Left kidney (tissue), 1 donor: ENCODE measurements at regions not wholly inside any gene's neighbourhood (a gene's known extent, or its start where the extent isn't known, plus 50 kb on each side); places are given as distances from the start of the nearest gene placed in this dataset.
"Not testable (repeated sequence)": the region's sequence is repeated elsewhere in the genome, so short reads cannot be mapped to it uniquely, and the experiment has no call there.

ENCODE experiments used
- DNase-seq: peaks from one replicate; pipeline ENCODE4 v3.0.0-alpha.2; 2013

DNA sequence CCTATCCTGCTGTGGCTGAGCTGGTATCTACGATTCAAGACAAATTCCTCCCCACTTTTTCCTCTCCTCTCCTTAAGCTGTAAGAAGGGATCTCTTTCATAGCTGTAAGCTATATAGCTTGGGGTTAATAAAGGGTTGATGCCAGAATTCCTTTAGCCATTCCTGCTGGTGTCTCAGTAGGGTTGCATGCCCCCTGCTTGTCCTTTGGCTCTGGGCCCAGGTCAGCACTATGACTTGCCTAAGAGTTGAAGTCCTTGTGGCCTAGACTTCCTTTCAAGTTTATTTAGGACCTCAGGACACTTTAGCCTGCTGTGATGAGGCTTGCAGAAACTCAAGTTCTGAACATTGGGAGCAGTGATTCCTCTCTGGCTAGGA is 270.0 kb downstream of the AMY1C start:
- DNase-seq = no peak

DNA sequence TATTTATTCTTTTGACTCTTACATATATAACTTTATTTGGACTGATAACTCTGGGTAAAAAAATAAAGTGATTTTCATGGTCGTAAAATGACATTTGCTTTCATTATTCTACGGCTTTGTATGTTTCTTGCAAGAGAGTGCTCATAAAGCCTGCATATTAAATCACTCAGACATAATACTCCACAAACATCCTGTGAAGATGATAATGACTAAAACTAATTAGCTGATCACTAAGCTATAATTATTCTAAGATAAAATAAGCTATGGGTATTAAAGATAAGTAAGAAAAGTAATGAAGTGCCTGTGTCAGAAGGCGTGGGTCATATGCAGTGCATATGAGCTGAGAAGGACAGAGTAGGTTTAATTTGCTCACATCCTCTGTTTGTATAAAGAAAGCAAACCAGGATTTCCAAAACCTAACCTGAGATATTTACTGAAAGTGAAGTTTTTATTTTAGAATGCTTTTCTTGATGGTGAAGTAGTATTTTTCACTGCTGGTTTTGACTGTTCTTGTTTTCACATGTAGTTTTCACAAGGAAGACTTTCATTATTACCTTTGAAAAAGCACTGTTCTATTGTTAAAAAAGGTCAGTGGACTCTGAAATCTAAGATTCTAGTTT is 278.8 kb downstream of the AMY1C start:
- DNase-seq = no peak

DNA sequence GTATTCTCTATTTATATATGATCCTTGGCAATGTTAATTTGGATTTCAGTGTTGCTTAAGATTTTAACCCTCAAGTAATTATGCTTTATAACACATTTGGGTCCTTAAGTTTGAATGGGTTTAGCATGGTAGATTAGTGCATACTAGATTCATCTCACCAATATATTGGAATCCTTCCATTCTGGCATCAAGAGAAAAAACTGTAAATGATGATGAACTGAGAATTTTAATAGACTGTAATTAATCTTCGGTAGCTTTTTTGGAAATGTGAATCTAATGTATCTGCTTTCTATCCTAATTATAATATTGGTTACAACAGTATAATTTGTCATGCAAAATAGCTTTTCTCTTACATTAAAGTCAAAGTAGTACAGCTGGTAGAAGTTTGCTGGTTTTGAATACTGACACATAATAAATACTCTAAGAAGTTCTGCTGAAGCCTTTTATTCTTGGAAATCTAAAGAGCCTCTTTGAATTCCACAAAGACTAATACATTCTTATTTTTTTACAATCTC is 279.8 kb downstream of the AMY1C start:
- no peak for DNase-seq

DNA sequence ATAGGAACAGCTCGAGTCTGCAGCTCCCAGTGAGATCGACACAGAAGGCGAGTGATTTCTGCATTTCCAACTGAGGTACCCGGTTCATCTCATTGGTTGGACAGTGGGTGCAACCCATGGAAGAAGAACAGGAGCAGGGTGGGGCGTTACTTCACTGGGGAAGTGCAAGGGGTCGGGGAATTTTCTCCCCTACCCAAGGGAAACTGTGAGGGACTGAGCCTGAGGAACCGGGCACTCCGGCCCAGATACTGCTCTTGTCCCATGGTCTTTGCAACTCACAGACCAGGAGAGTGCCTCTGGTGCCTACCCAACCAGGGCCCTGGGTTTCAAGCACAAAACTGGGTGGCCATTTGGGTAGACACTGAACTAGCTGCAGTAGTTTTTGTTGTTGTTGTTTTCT is 307.1 kb downstream of the AMY1C start:
- DNase-seq = no peak

DNA sequence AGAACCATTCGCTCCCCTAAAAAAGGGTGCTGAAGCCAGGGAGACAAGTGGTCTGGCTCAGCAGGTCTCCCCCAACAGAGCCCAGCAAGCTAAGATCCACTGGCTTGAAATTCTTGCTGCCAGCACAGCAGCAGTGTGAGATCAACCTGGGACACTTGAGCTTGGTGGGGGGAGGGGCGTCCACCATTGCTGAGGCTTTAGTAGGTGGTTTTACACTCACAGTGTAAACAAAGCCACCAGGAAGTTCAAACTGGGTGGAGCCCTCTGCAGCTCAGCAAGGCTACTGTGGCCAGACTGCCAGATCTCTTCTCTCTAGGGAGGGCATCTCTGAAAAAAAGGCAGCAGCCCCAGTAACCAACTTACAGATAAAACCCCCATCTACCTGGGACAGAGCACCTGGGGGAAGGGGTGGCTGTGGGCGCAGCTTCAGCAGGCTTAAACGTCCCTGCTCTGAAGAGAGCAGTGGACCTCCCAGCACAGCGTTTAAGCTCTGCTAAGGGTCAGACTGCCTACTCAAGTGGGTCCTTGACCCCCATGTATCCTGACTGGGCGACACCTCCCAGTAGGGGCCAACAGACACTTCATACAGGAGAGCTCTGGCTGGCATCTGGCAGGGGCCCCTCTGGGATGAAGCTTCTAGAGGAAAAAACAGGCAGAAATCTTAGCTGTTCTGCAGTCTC is 307.7 kb downstream of the AMY1C start:
- not testable (repeated sequence) for DNase-seq

DNA sequence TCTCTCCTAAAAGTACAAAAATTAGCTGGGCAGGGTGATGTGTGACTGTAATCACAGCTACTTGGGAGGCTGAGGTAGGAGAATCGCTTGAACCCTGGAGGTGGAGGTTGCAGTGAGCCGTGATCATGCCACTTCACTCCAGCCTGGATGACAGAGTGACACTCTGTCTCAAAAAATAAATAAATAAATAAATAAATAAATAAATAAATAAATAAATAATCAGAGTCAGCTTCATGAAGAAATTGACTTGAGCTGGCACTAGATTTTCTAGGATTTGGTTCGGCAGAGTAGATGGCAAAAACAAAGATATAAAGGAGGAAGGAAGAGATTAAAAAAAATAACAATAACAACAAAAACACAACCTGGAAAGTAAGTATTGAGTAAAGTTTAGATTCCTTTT is 311.9 kb downstream of the AMY1C start:
- DNase-seq = not testable (repeated sequence)

DNA sequence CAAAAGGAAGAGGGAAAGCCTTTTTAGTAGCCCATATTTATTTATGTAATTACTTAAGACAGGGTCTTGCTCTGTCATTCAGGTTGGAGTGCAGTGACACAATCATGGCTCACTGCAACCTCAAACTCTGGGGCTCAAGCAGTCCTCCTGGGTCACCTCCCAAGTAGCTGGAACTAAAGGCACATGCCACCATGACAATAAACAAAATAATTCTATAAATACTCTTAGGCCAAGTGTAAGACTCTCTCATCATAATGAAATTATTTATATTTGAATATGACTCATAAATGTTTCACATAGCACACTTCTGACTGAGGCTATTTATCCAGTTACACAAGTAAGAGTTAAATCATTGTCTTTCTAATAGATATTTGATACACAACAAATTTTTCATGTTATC is 314.7 kb downstream of the AMY1C start:
- no peak for DNase-seq

DNA sequence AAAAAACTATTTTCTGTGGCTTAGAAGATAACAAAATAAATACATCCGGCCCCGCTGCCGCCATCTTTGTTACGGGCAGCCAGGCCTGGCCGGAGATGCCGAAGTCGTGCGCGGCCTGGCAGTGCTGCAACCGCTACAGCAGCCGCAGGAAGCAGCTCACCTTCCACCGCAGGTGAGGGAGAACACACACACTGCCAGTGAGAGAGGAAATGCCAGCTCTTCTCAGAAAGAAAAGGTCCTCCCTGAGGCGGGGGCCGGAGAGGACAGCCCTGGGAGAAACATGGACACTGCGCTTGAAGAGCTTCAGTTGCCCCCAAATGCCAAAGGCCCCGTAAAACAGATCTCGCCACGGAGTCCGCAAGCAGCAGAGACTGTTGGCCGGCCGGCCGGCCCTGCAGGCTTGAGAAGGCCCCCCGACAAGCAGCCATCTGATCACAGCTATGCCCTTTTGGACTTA is 323.2 kb downstream of the AMY1C start:
- no peak for DNase-seq

DNA sequence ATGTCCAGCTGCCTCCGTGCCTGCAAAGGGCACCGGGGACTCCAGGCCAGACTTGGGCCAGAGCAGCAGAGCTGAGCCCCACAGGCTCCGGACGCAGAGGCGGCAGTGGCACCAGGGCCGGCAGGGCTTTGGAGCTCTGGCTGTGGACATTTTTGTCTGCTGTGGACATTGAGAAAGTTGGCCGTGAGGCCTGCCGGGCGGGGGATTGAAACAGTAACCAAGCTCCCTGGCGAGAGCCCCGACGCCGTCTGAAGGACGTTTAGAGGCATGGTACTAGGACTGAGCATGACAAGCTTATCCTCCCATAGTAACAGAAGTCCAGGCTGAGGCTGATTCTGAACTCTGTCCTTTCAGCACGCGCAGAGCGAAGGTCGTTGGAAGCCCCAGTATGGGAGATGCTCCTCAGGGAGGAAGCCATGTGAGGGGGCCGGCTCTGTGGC is 323.8 kb downstream of the AMY1C start:
- no peak for DNase-seq

DNA sequence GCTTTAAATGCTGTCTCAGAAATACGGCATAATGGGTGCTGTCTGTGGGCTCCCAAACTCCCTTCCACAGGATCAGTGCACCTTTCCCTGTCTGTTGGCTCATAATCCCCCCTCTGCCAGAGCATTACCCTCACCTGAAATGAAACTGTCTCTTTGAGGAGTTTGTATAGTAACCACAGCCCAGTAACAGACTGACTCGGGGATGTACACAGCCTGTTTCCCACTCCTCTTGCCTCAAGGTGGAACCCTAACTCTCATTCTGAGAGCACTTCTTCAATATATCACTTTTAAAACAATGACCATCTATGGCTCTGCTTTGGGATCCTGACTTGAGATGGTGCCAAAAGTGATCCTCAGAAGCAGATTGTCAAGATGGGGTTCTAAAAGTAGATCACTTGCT is 332.5 kb downstream of the AMY1C start:
- DNase-seq = no peak

DNA sequence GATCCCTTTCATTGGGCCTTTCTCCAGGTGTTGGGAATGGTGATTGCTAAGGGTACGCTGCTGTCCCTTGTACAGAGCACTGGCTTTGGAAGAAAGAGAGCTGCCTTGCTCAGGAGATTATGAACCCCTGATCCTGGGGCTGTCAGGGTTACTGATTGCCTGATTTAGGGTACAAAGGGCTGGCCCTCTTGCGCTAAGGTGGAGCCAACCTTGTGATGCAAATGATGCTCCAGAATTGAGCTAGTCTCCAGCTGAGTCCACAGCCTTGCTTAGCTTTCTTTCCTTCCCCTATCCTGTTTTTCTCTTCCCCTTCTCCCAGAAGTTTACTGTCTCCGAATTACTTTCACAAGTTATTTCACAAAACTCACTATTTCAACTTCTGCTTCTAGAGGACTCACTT is 334.7 kb downstream of the AMY1C start:
- no peak for DNase-seq

DNA sequence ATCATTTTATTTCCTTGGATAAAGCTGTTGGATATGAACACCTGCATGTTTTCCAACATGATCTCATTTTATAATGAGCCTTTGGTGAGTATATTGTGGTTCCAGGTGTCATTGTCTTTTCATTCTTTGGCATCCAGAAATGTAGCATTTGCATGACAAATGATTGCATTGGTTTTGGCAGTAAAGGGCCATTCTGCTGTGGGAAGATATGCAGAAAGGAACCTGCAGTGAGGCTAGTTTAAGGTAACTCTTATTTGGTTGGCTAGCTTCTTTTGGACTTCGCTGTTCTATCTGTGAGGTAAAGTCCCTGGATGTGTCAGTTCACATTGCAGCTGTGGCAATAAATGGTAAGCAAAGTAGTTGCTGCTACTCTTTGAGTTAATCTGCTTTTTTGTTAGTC is 343.0 kb downstream of the AMY1C start:
- DNase-seq = no peak

DNA sequence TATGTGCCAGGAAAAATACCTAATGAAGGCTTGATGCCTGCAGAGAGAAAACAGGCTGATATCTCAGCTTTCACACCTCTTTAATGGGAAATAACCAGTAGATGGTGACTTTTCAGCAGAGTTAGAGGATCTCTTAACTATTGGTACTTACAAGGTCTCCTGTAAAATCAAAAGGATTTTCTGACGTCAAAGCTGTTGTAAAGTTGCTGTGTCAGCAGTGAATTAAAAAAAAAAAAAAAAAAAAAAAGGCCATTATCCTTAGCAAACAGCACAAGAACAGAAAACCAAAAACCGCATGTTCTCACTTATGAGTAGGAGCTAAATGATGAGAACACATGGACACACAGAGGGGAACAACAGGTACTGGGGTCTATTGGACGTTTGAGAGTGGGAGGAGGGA is 349.1 kb downstream of the AMY1C start:
- no peak for DNase-seq

DNA sequence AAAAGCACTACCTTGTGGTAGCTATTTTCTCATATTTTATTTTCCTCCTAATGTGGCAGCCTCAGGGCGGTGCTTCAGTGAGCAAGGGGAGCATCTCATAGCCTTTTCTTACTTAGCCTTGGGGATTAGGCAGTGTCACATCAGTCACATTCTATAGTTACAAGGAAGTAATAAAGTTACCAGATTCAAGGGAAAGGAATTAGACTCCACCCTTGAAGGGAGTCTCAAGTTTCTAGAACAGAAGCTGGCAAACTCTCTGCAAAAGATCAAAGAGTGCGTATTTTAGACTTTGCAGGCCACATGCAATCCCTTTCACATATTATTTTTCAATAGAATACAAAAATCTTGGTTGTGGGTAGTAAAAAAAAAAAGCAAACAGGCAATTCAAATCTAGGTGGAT is 350.4 kb downstream of the AMY1C start:
- peak; percentile 8 for DNase-seq

DNA sequence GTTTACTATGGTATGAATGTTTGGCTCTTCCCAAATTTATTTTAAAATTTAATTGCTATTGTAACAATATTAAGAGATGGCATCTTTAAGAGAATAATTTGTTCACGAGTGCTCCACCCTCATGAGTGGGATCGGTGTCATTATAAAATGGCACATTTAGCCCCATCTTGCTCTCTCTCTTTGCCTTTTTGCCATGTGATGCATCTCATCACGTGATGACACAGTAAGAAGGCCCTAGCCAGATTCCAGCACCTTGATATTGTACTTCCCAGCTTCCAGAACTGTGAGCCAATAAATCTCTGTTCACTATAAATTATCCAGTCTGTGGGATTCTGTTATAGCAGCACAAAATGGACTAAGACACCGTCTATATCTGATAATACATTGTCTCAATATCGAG is 355.8 kb downstream of the AMY1C start:
- no peak for DNase-seq

DNA sequence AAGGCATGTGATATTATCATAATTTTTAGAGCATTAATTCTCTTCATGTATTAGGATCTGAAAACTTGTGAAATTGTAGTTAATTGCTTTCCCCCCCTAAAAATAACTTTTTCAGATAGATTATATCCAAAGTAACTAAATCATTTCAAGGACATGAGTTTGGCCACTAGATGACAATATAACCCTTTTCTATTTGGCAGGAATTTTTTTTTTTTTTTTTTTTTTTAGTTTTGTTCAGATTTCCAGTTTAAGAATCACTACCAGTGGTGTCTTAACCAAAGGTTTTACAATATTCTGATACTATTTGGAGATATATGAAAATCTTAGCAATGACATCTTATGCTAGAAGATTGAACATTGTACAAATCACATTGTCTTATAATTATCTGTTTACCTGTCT is 370.8 kb downstream of the AMY1C start:
- no peak for DNase-seq

DNA sequence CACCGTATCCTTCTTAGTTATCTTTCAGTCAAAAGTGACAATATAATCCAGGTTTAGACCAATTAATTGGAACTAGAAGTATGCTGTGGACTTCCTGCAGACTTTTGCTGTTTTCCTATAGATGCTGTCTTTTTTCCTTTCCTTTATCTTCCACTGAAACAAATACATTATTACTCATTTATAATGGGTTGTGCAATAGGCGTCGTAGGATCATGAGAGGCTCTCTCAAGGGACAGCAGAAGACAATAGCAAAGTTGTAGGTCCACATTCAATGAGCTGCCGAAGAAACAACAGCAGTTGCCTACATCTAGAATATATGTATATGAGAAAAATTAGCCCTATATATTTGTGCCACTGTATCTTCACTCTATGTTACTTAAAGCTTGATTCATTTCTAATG is 371.6 kb downstream of the AMY1C start:
- DNase-seq = no peak

DNA sequence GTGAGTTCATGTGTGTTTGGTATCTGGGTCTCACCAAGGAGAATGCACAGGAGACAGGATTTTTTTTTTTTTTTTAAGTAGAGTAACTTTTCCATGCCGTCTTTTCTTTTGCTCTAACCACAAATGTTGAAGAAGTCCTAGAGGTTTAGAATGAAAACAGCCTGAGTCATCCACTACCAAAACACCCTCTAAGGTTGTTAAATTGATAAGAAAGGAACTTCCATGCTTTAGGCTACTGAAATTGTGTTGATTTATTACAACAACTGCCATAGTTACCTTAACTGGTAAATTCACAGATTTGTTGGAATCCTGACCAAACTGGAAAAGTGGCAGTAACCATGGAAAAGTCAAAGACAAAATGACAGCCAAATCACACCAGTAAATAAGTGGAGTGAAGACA is 375.6 kb downstream of the AMY1C start:
- DNase-seq = no peak

DNA sequence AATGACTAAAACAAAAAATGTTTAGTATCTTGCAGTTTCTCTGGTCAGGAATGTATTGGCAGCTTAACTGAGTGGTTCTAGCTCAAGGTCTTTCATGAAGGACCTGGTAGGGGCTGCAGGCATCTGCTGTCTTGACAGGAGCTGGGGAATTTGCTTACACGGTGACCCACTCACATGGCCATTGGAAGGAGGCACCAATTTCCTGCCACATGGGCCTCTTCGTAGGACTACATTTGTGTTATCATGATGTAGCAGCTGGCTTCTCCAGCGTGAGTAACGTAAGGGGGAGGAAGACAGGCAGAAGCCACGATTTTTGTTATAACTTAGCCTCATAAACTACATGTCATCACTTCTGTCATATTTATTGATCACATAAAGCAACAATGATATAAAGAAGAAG is 376.3 kb downstream of the AMY1C start:
- DNase-seq = no peak

DNA sequence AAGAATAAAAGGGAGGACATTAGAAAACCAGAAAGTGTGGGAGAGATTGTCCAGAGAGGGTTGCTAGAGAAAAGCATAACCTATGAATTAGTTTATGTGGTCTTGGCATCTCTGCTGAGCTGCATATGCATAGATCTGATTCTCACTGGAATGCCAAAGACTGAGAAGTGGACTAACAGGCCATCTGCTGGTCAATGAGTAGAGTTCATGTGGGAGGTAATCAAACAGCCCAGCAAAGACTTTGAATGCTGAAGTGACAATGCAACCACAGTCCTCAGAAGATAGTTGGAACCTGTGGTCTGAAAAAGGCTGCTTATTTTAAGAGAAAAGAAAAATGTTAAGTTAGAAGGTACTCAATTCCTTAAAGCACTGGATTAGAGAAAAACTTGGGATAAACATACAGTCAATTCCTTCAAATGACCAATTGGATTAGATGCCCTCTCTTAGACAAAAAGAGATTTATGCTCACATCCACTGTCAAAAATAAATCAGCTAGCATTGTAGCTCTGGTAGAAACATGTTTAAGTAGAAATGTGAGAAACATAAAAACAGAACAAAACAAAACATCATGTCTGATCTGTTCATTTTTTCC is 382.8 kb downstream of the AMY1C start:
- DNase-seq = peak; percentile 18

DNA sequence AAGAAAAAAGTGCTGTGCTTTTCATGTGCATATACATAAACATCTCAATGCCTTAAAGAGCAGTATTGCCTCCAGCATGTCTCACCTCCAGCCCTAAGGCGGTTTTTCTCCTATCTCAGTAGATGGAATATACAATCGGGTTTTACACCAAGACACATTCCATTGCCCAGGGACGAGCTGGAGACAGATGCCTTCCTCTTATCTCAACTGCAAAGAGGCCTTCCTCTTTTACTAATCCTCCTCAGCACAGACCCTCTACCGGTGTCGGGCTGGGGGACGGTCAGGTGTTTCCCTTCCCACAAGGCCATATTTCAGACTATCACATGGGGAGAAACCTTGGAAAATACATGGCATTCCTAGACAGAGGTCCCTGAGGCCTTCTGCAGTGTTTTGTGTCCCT is 385.3 kb downstream of the AMY1C start:
- not testable (repeated sequence) for DNase-seq

DNA sequence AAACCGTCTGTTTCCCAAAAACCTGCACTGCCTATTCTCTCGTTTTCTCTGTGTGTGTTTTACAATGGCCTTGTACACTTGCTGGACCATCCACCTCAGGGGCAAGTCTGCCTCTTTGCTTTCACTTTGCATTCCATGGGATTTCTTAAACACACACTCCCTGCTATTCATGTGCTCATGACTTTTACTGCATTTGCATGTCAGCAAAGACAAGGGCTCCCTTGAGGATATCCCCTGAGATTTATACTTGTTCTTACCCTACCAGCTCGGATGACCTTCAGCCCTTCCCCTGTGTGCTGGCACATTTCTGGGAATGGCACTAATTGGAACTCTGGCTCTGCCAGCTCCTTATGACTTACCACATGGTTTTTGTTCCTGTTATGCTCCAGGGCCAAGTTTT is 386.9 kb downstream of the AMY1C start:
- no peak for DNase-seq

DNA sequence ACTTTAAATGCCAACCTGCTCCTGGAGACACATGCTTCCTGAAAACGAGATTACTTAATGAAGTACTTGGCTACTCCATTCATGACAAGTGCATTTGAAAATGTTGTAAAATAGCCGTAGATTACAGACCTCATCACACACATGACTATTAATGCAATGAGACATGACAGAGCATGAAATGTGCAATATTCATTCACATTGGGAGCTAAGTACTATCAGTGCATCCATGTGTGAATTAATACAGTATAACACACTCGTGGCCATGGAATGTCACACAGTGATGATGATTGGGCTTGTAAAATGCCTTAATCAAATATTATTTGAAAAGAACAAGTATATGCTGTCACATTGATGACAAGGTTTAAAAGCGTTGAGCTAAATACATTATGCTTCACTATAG is 407.0 kb downstream of the AMY1C start:
- no peak for DNase-seq
